ENCODE measurements at regions not wholly inside any gene's neighbourhood (a gene's known extent, or its start where the extent isn't known, plus 50 kb on each side); places are given as distances from the start of the nearest gene placed in this dataset.

DNA sequence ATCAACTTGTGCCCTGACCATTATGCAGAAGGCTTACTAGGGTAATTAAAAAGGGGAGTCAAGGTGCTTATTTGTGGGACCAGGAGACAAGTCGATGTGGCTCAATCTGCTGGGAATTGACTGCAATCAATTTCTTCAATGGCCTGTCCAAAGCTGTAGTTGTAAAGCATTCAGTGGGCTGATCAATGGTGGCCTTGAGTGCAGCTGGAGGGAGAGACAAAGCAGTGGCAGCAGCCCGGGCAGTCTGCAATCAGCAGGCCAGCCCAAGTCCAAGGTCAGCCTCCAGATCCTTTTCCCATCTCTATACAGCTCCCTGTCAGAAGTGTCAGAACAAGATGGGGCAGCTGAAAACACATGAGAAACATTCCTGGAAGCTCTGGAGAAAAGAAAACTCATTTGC lies 51.0 kb upstream of the BRINP1 start (continued):
- TF ChIP-seq CBX2 (IDR thresholded peaks at IDR 0.05; ENCODE audit: borderline replicate concordance, low read depth), result no peak

Small RNA genes lying in the stretch of these regions (small RNA-seq; reads per million reads assigned to genes)
- gene MIR147A, result 0 reads per million in 6 experiments

Measured in A549 (cell line).